Effector memory CD8-positive, alpha-beta T cell (primary cell): ENCODE measurements at regions not wholly inside any gene's neighbourhood (a gene's known extent, or its start where the extent isn't known, plus 50 kb on each side); places are given as distances from the start of the nearest gene placed in this dataset.

Experiments used
- ATAC-seq: fragments of 150-1000 bp; cut with Tn5 transposase; replicated peaks from 2 replicates; pipeline ENCODE4 v1.10.0; 2021; ENCODE audit warnings: mild to moderate bottlenecking, moderate library complexity
- DNase-seq, 3 experiments: peaks; one replicate each; pipeline ENCODE4 v3.0.0; 2021
- H3K27ac Mint-ChIP-seq, 2 donors: one replicate each; pipeline ENCODE4 v1.8.0; 2022; ENCODE audit warnings: mild to moderate bottlenecking in 2 of 2, mixed read lengths in 2 of 2, moderate library complexity in 2 of 2
- H3K27me3 Mint-ChIP-seq, 2 donors: one replicate each; pipeline ENCODE4 v1.8.0; 2022; ENCODE audit warnings: mixed read lengths in 2 of 2
- H3K36me3 Mint-ChIP-seq: one replicate; pipeline ENCODE4 v1.8.0; 2022; ENCODE audit warnings: mild to moderate bottlenecking, moderate library complexity, mixed read lengths; ENCODE audit not compliant: insufficient read depth
- H3K4me1 Mint-ChIP-seq, 2 donors: one replicate each; pipeline ENCODE4 v1.8.0; 2022; ENCODE audit warnings: low read depth in 2 of 2, mixed read lengths in 2 of 2
- H3K4me3 Mint-ChIP-seq, 2 donors: one replicate each; pipeline ENCODE4 v1.8.0; 2022; ENCODE audit warnings: mild to moderate bottlenecking in 2 of 2, mixed read lengths in 2 of 2, moderate library complexity in 2 of 2
- H3K9me3 Mint-ChIP-seq, 2 donors: one replicate each; pipeline ENCODE4 v1.8.0; 2022; ENCODE audit warnings: mixed read lengths in 2 of 2

DNA sequence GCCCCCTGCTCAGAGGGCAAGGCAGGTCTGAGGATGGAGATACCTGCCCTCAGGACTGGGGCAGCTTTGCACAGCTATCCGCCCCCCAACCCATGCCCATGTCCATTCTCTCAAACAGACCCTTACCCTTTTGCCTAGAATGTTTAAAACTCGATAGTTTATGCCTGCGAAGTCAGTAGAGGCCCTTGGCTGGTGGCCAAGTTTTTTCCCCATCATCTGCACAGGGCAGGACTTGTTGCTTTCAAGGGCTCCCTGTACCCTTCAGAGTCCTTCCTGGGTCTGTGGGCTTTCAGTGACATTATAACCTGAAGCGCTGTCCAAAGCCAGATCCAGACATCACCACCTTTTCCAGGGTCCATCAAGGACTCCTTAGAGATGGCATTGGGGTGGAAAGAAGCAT, 148.7 kb upstream of the ZNF644 start:
- peaks cover 3% of the 10 kb centered on the region for H3K36me3 Mint-ChIP-seq
- H3K27me3 Mint-ChIP-seq = peaks cover 31 to 66% of the 10 kb centered on the region in 2 donors
- peaks cover 0 to 4% of the 10 kb centered on the region in 2 donors for H3K4me1 Mint-ChIP-seq
- DNase-seq (no peak), ATAC-seq (no peak)
- no peak overlapping the region for H3K27ac Mint-ChIP-seq
- H3K4me3 Mint-ChIP-seq = no peak overlapping the region
- no peaks in the 10 kb centered on the region for H3K9me3 Mint-ChIP-seq

DNA sequence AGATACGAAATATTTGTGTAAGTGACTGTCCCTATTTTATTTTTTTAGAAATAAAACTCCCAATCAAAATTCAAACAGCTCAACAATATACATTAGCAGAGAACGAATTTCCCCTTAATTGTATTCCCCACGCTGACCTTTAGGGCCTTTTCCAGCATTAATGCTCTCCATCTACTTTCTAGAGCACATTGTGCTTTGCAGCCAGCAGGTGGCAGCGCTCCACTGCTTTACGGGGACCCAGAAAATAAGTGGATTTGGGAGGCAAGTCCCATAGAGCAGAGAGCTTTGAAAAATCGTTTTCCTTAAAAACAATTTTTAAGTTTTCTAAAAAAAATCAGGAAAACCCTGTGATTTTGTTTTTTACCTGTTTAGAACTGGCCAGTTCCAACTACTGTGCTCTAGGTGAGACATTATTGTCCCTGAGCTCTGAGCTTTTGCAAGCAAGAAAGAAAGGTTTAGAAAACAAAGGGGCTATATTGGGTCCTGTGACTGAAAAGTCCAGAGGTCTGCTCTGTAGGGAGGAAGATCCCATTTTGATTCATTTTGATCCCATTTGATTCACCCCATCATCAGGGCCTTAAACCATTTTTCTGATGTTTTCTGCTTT, 144.4 kb upstream of the ZNF644 start:
- H3K4me3 Mint-ChIP-seq = no peak overlapping the region
- ATAC-seq (peak; percentile 56), DNase-seq (peak in 2 of 3 experiments; percentile 8 to 9)
- peaks cover 6% of the 10 kb centered on the region for H3K36me3 Mint-ChIP-seq
- H3K4me1 Mint-ChIP-seq = peaks cover 0 to 7% of the 10 kb centered on the region in 2 donors
- peaks cover 0 to 23% of the 10 kb centered on the region in 2 donors for H3K27me3 Mint-ChIP-seq
- no peak overlapping the region for H3K27ac Mint-ChIP-seq
- H3K9me3 Mint-ChIP-seq = no peaks in the 10 kb centered on the region

DNA sequence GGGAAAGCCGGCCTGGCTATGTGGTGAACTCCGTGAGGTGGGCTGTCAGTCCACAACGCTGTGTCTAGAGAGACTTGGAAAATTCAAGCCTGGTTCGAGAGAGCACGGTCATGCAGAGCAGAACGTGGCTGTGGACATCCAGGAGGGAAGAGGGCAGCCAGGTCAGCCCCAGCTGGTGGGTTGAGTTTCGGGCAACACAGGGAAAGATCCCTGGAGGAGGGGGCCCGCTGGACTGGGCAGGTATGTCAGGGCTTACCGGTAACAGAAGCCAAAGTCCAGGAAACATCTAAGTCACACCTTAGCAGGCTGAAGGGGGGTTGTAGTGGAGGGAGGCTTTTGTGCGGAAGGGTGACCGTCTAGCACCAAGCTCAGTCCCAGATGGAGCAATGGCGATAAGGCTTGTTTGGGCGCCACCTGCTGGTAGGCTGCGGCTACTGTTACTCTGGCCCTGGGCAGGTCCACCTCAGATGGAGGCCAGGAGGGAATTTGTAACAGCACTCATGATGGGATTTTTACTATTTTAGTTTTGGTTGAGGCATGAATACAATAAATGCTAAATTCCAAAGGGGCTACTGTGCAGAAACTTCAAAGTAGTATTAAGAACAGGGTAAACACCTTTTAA, 143.3 kb upstream of the ZNF644 start:
- H3K27me3 Mint-ChIP-seq = peaks cover 0 to 13% of the 10 kb centered on the region in 2 donors
- peaks cover 0 to 7% of the 10 kb centered on the region in 2 donors for H3K4me1 Mint-ChIP-seq
- peak; percentile 91 for ATAC-seq
- H3K36me3 Mint-ChIP-seq = peaks cover 6% of the 10 kb centered on the region
- peak; percentile 66 to 68 (median 68) for DNase-seq
- H3K4me3 Mint-ChIP-seq = no peak overlapping the region
- no peaks in the 10 kb centered on the region for H3K9me3 Mint-ChIP-seq
- H3K27ac Mint-ChIP-seq = peak overlapping the region in 1 of 2 donors; percentile 29

DNA sequence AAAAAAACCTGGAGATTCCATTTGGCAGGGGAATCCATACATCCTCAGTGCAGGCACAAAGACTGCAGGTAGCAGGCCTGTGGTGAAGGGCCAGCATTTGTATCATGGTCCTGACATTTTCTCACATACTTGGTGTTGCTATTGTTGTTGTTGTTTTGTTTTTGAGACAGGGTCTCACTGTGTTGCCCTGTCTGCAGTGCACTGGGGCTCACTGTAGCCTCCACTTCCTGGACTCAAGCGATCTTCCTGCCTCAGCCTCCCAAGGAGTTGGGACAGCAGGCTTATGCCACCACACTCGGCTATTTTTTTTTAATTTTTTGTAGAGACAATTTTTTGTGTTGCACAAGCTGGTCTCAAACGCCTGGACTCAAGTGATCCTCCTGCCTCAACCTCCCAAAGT, 140.8 kb upstream of the ZNF644 start:
- Mint-ChIP-seq H3K27ac (no peak overlapping the region), H3K9me3 (no peaks in the 10 kb centered on the region), H3K4me3 (no peak overlapping the region), H3K27me3 (peaks cover 0 to 6% of the 10 kb centered on the region in 2 donors), H3K36me3 (peaks cover 6% of the 10 kb centered on the region), H3K4me1 (peaks cover 0 to 7% of the 10 kb centered on the region in 2 donors)
- no peak for ATAC-seq
- no peak for DNase-seq

DNA sequence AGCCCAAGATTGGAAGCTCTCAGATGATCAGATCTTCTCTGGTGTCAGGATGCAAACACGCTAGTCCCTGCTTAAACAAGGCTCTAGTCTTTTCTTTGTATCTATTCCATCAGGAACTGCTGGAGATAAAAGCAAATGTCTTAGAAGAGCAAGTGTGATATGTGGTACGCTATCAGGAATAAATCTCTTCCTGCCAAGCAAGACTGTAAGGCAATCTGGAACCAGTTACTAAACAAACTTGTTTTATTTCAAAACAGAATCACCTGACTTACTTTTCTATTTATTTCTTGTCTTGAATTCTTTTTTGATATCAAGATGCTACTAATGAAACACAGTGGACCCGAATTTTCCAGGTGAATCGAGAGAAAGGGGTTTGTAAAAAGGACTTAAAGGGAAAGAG, 139.9 kb upstream of the ZNF644 start:
- H3K4me3 Mint-ChIP-seq = no peak overlapping the region
- H3K27ac Mint-ChIP-seq = peak overlapping the region in 1 of 2 donors; percentile 25
- no peak for ATAC-seq
- H3K4me1 Mint-ChIP-seq = peaks cover 0 to 7% of the 10 kb centered on the region in 2 donors
- H3K36me3 Mint-ChIP-seq = peaks cover 4% of the 10 kb centered on the region
- no peaks in the 10 kb centered on the region for H3K9me3 Mint-ChIP-seq
- no peak for DNase-seq
- H3K27me3 Mint-ChIP-seq = no peaks in the 10 kb centered on the region

DNA sequence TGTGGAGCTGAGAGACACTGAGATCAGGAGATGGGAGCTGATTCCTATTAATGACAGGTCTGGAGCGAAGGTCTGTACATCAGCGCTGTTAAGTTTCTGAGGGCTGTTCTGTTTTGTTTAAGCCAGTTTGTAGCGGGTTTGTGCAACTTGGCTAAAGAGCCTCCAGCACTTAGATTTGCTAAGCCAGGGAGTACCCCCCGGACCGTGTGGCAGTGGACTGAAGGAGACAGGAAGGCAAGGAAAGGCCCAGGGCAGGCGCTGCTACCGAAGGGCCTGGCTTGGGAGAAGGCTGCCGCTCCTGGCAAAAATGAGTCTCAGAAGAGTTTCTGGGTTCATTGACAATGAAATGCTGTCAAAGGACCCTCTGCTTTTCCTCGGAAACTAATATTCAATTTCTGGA, 139.3 kb upstream of the ZNF644 start:
- Mint-ChIP-seq H3K27me3 (no peaks in the 10 kb centered on the region), H3K36me3 (peaks cover 3% of the 10 kb centered on the region), H3K27ac (no peak overlapping the region), H3K4me1 (peaks cover 0 to 7% of the 10 kb centered on the region in 2 donors), H3K4me3 (no peak overlapping the region), H3K9me3 (no peaks in the 10 kb centered on the region)
- no peak for DNase-seq
- ATAC-seq = no peak

DNA sequence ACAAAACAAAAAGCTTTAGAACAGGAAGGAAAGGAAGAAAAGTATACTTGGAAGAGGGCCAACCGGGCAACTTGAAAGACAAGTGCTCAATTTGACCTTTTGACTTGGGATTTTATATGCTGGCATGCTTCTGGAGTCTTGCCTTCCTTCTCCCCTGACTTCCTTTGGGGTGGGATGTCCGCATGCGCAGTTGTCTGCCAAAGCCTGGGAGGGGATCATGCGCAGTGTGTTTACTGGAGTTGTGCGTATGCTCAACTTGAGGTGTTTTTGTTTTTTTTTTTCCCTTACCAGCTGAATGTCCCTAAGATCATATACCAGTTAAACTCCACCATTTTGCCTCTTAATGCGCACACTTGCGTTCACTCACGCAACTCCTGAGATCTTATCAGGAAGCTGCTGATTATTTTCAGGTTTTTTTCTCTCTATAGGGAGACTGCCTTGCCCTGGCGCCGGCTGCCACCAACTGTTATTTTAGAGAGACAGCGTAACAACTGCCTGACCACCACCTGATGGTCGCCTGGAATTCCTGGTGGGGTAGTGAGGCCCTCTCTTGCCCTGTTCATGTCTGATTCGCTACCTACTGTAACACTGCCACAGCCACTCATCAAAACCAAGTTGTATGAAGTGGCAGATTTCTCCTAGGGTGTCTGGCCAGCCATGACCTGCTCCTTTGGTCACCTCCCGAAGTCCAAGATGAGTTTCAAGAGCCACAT, 138.7 kb upstream of the ZNF644 start:
- no peak for DNase-seq
- Mint-ChIP-seq H3K4me1 (peaks cover 0 to 5% of the 10 kb centered on the region in 2 donors), H3K9me3 (no peaks in the 10 kb centered on the region), H3K27ac (no peak overlapping the region), H3K36me3 (peaks cover 3% of the 10 kb centered on the region), H3K4me3 (no peak overlapping the region), H3K27me3 (no peaks in the 10 kb centered on the region)
- no peak for ATAC-seq

DNA sequence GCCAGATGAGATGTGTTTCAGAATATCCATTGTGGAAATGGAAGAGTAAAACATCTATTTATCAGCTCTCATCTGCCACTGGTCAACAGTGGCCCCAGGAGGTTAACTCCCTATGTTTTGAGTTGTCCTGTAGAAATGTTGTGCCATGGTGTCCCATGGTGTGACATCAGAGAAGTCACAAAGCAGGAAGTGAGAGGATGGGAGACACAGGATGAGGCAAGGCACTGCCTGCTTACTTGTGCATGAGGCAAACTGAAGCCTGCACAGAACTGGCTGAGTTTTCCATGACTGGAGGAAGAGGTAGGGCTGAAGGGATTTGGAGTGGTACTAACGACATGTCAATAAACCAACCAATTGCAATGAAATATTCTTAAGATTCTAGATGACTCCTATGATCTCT, 131.5 kb upstream of the ZNF644 start:
- H3K9me3 Mint-ChIP-seq = no peaks in the 10 kb centered on the region
- no peak for ATAC-seq
- no peak overlapping the region for H3K27ac Mint-ChIP-seq
- no peak for DNase-seq
- peaks cover 4% of the 10 kb centered on the region for H3K36me3 Mint-ChIP-seq
- no peaks in the 10 kb centered on the region for H3K4me1 Mint-ChIP-seq
- H3K27me3 Mint-ChIP-seq = peaks cover 6 to 8% of the 10 kb centered on the region in 2 donors
- no peak overlapping the region for H3K4me3 Mint-ChIP-seq

DNA sequence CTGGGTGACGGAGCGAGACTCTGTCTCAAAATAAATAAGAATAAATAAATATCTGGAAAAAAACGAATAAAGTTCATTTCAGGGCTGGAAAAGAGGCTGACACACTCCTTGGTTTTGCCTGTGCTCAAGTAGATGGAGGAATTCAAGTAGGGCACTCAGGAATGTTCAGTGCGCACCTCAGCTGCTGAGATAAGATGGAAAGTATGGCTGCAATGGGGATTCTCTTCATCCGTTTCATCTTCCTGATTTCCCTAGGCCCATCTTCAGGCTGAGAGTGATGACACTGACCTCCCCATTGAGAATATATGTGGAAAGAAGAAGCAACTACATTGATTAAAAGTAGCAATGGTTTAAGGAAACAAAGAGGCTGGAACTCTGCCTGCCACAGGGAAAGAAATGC, 130.5 kb upstream of the ZNF644 start:
- H3K27ac Mint-ChIP-seq = no peak overlapping the region
- peaks cover 4% of the 10 kb centered on the region for H3K36me3 Mint-ChIP-seq
- H3K4me3 Mint-ChIP-seq = no peak overlapping the region
- no peak for DNase-seq
- no peak for ATAC-seq
- no peaks in the 10 kb centered on the region for H3K4me1 Mint-ChIP-seq
- no peaks in the 10 kb centered on the region for H3K9me3 Mint-ChIP-seq
- H3K27me3 Mint-ChIP-seq = peaks cover 6 to 8% of the 10 kb centered on the region in 2 donors

DNA sequence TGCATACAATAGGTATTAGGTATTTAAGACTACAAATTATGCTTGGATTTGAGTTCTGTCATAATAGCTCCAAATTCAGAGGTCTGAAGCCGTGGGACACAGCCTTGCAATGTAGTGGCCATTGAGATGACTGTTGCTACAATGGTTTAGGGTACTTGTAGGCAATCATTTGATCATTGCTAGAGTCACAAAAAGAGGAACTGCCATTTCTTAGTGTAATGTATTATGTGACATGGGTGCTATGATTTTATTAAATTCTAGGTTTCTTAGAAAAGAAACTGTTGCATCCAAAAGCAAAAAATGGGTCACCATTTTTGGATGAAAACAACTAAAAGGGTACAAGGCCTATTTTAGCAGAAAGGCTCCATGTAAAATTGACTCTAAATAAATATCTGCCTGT, 129.9 kb upstream of the ZNF644 start:
- no peak for DNase-seq

DNA sequence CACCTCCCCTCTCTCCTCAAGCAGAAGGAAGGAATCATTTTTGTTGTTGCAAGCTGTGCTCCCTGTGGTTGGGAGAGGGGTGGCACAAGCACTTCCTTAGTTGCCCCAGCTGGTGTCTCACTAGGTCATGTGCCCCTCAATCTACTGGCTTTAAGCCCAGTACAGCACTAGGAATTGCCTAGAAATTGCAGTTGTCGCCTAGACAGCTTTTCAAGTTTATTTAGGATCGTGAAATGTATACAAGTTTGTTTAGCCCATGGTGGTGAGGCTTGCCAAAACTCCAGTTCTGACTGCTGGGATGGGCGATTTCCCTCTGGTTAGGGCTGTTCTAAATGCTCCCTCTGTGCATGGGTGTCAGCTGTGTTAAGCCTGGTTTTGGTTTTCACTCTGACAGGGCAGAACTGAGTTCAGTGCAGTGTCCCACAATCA, 126.8 kb upstream of the ZNF644 start:
- H3K27ac Mint-ChIP-seq = no peak overlapping the region
- ATAC-seq (no peak), DNase-seq (no peak)
- H3K36me3 Mint-ChIP-seq = peaks cover 4% of the 10 kb centered on the region
- H3K4me1 Mint-ChIP-seq = no peaks in the 10 kb centered on the region
- no peaks in the 10 kb centered on the region for H3K9me3 Mint-ChIP-seq
- H3K4me3 Mint-ChIP-seq = no peak overlapping the region
- H3K27me3 Mint-ChIP-seq = peaks cover 1 to 6% of the 10 kb centered on the region in 2 donors

More for the DNA sequence above, 129.9 kb upstream of the ZNF644 start:
- Mint-ChIP-seq H3K36me3 (peaks cover 4% of the 10 kb centered on the region), H3K27me3 (peaks cover 6 to 8% of the 10 kb centered on the region in 2 donors), H3K4me3 (no peak overlapping the region), H3K4me1 (no peaks in the 10 kb centered on the region), H3K27ac (no peak overlapping the region), H3K9me3 (no peaks in the 10 kb centered on the region)
- no peak for ATAC-seq

DNA sequence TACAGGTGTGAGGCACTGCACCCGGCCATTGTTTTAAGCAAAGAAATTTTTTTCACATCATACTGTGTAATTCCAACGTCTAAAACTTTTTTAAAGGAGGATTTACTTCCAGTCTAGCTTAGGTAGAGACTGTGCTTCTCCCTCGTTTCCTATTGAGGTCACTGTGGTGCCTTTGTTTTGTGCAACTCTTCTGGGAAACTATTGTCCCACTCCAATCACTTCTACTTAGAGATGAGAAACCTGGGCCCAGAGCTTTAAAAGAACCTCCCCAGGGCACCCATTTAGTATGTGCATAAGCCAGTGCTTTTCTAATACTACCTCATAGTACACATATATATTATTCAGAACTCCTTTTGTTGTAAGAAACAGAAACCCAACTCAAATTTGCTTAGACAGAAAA, 120.0 kb upstream of the ZNF644 start:
- Mint-ChIP-seq H3K27ac (no peak overlapping the region), H3K4me3 (no peak overlapping the region), H3K9me3 (no peaks in the 10 kb centered on the region), H3K4me1 (peaks cover 0 to 2% of the 10 kb centered on the region in 2 donors), H3K36me3 (no peaks in the 10 kb centered on the region), H3K27me3 (peaks cover 0 to 10% of the 10 kb centered on the region in 2 donors)
- ATAC-seq (no peak), DNase-seq (no peak)

DNA sequence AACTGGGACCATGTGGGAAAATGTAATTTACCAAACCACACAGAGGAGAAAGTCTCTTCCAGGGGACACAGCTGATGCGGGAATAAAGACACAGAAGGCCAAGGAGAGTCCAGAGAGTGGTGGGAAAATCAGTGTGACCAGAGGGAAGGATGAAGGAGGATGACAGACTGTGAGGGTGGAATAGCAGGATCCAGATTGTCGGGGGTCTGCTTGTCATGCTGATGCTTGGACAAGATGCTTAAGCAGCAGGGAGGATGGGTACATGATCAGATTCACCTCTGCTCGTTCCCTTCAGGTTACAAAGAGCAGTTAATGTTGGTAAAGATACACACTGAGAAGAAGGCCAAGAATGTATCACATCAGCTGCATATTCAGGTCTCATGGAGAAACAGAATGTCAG, 117.1 kb upstream of the ZNF644 start:
- ATAC-seq (no peak), DNase-seq (no peak)
- no peaks in the 10 kb centered on the region for H3K36me3 Mint-ChIP-seq
- peak overlapping the region in 1 of 2 donors; percentile 29 for H3K27ac Mint-ChIP-seq
- H3K27me3 Mint-ChIP-seq = peaks cover 0 to 12% of the 10 kb centered on the region in 2 donors
- no peak overlapping the region for H3K4me3 Mint-ChIP-seq
- no peaks in the 10 kb centered on the region for H3K9me3 Mint-ChIP-seq
- peaks cover 4% of the 10 kb centered on the region in 2 donors for H3K4me1 Mint-ChIP-seq
